ENCODE measurements at regions not wholly inside any gene's neighbourhood (a gene's known extent, or its start where the extent isn't known, plus 50 kb on each side); places are given as distances from the start of the nearest gene placed in this dataset.

- FAIRE-seq: no peak
- no peaks in the 10 kb centered on the region for H3K36me3 ChIP-seq (ENCODE audit: control insufficient read depth in 2 of 2, insufficient read depth in 2 of 2, low read length in 1 of 2)
- 2% methylated on average over 2 of the region's 2 CpGs for WGBS (ENCODE audit: insufficient coverage, insufficient replicate concordance, low lambda C conversion rate, missing lambda C conversion rate)
- no peaks in the 10 kb centered on the region for H3K79me2 ChIP-seq (ENCODE audit: control insufficient read depth, insufficient read depth, low read length)
- in situ Hi-C loops (cut with MboI): no loop called here
- H3K4me2 ChIP-seq (ENCODE audit: control insufficient read depth, insufficient read depth): no peak overlapping the region
- no peaks in the 10 kb centered on the region for H3K27me3 ChIP-seq (replicated peaks in 1 of 2; ENCODE audit: control insufficient read depth in 2 of 2, insufficient read depth in 2 of 2, low read length in 1 of 2)
- no peak for ATAC-seq
- H2AFZ ChIP-seq (ENCODE audit: control insufficient read depth, low read depth, low read length): no peak overlapping the region
- no peaks in the 10 kb centered on the region for H3K9me3 ChIP-seq (replicated peaks; ENCODE audit: control insufficient read depth, insufficient read depth, low read length)
- no peak overlapping the region for H3K9ac ChIP-seq (ENCODE audit: control insufficient read depth, insufficient read depth, low read length)
- POLR2A ChIA-PET: no interaction called here
- H3K4me3 ChIP-seq: no peak overlapping the region
- no peaks in the 10 kb centered on the region for H4K20me1 ChIP-seq (ENCODE audit: control insufficient read depth, insufficient read depth)
- intact Hi-C loops (cut with micrococcal nuclease; ENCODE audit: unreplicated experiment): no loop called here
- CTCF ChIA-PET: no interaction called here
- RAD21 ChIA-PET (ENCODE audit: unreplicated experiment): no interaction called here
- no peaks in the 10 kb centered on the region for H3K4me1 ChIP-seq (ENCODE audit: control insufficient read depth, insufficient read depth, low read length)
- H3K27ac ChIP-seq (ENCODE audit: control insufficient read depth, insufficient read depth): no peak overlapping the region
- no TSS peak for BruUV-seq (replicated peaks)
- SMC1A ChIA-PET (ENCODE audit: uncharacterized antibody, unreplicated experiment): no interaction called here
- DNase-seq (ENCODE audit: low read depth, low spot score): no peak
- TF ChIP-seq, protein P1, sequence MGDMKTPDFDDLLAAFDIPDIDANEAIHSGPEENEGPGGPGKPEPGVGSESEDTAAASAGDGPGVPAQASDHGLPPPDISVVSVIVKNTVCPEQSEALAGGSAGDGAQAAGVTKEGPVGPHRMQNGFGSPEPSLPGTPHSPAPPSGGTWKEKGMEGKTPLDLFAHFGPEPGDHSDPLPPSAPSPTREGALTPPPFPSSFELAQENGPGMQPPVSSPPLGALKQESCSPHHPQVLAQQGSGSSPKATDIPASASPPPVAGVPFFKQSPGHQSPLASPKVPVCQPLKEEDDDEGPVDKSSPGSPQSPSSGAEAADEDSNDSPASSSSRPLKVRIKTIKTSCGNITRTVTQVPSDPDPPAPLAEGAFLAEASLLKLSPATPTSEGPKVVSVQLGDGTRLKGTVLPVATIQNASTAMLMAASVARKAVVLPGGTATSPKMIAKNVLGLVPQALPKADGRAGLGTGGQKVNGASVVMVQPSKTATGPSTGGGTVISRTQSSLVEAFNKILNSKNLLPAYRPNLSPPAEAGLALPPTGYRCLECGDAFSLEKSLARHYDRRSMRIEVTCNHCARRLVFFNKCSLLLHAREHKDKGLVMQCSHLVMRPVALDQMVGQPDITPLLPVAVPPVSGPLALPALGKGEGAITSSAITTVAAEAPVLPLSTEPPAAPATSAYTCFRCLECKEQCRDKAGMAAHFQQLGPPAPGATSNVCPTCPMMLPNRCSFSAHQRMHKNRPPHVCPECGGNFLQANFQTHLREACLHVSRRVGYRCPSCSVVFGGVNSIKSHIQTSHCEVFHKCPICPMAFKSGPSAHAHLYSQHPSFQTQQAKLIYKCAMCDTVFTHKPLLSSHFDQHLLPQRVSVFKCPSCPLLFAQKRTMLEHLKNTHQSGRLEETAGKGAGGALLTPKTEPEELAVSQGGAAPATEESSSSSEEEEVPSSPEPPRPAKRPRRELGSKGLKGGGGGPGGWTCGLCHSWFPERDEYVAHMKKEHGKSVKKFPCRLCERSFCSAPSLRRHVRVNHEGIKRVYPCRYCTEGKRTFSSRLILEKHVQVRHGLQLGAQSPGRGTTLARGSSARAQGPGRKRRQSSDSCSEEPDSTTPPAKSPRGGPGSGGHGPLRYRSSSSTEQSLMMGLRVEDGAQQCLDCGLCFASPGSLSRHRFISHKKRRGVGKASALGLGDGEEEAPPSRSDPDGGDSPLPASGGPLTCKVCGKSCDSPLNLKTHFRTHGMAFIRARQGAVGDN (IDR thresholded peaks at IDR 0.05): no peak
- TF ChIP-seq MEF2A (IDR thresholded peaks at IDR 0.05; ENCODE audit: insufficient read depth, low read depth, low read length) (no peak), STAT3 (IDR thresholded peaks at IDR 0.05; ENCODE audit: low read depth, low read length) (no peak), CREM (IDR thresholded peaks at IDR 0.05; ENCODE audit: low read depth) (no peak), EED (IDR thresholded peaks at IDR 0.05; ENCODE audit: low read depth) (no peak), SUPT20H (IDR thresholded peaks at IDR 0.05; ENCODE audit: borderline replicate concordance, control insufficient read depth, low read depth, low read length) (no peak), CBFB (IDR thresholded peaks at IDR 0.05; ENCODE audit: low read depth) (no peak)
Observed at GRCh38 chr16:63467513-63467912, 1431.3 kb upstream of the CDH8 start.
